Colonic mucosa (tissue), 4 donors: ENCODE measurements at regions not wholly inside any gene's neighbourhood (a gene's known extent, or its start where the extent isn't known, plus 50 kb on each side); places are given as distances from the start of the nearest gene placed in this dataset.

Experiments
- DNase-seq: peaks from one replicate; pipeline ENCODE4 v3.0.0-alpha.2; 2020
- H3K27ac ChIP-seq: fragments of 200-600 bp; one replicate; pipeline ENCODE4 v1.8.0; 2021
- H3K27me3 ChIP-seq: fragments of 200-600 bp; one replicate; pipeline ENCODE4 v1.8.0; 2021
- H3K36me3 ChIP-seq: fragments of 200-600 bp; one replicate; pipeline ENCODE4 v1.8.0; 2021
- H3K4me1 ChIP-seq: fragments of 200-600 bp; one replicate; pipeline ENCODE4 v1.8.0; 2021; ENCODE audit warnings: mild to moderate bottlenecking
- H3K4me3 ChIP-seq: fragments of 200-600 bp; one replicate; pipeline ENCODE4 v1.8.0; 2021
- H3K9ac ChIP-seq, 2 donors: one replicate each; pipeline ENCODE4 v1.7.0; 2013; ENCODE audit warnings: control low read depth in 2 of 2, low read depth in 2 of 2, low read length in 2 of 2
- H3K9me3 ChIP-seq: fragments of 200-600 bp; one replicate; pipeline ENCODE4 v1.8.0; 2021
- intact Hi-C: fragments of 100-400 bp; cut with DNase I; formaldehyde crosslinking; loops from one replicate; pipeline ENCODE4 v1.14.1; 2022
- TF ChIP-seq, protein P1 (sequence below): fragments of 200-600 bp; IDR thresholded peaks from one replicate; pipeline ENCODE4 v1.8.0; 2022; ENCODE audit warnings: antibody characterized with exemption, mild to moderate bottlenecking
- donor health status: healthy.
- donor health status: DM: no; HTN: no; CAD: no.
- donor health status: DM: no; HTN: no; CAD: no.

DNA sequence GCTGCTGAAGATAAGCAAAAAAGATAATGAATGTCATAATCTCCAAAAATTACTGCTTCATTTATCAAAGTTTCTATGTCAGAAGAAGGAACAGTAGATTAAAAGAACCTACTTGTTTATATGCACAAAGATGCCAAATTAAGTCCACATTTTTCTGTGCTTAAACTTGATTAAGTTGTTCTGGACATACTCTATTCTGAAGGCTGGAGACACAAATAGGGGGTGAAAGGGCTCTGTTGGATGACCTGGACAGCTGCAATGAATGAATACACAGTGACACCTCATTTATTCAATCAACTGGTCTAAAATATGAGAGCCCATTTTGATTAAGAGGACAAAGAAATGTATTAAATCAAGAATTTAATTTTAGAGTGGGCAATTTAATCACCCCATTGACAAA lies 276.3 kb upstream of the PCDH9 start:
- no peak for DNase-seq
- H3K36me3 ChIP-seq, result no peaks in the 10 kb centered on the region
- H3K4me3 ChIP-seq, result no peak overlapping the region
- peaks cover 6% of the 10 kb centered on the region for H3K9me3 ChIP-seq
- intact Hi-C loops, result no loop called here
- TF ChIP-seq, protein P1, sequence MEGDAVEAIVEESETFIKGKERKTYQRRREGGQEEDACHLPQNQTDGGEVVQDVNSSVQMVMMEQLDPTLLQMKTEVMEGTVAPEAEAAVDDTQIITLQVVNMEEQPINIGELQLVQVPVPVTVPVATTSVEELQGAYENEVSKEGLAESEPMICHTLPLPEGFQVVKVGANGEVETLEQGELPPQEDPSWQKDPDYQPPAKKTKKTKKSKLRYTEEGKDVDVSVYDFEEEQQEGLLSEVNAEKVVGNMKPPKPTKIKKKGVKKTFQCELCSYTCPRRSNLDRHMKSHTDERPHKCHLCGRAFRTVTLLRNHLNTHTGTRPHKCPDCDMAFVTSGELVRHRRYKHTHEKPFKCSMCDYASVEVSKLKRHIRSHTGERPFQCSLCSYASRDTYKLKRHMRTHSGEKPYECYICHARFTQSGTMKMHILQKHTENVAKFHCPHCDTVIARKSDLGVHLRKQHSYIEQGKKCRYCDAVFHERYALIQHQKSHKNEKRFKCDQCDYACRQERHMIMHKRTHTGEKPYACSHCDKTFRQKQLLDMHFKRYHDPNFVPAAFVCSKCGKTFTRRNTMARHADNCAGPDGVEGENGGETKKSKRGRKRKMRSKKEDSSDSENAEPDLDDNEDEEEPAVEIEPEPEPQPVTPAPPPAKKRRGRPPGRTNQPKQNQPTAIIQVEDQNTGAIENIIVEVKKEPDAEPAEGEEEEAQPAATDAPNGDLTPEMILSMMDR, result no peak
- no peak overlapping the region for H3K9ac ChIP-seq
- no peaks in the 10 kb centered on the region for H3K27me3 ChIP-seq
- no peaks in the 10 kb centered on the region for H3K4me1 ChIP-seq
- H3K27ac ChIP-seq, result no peak overlapping the region

DNA sequence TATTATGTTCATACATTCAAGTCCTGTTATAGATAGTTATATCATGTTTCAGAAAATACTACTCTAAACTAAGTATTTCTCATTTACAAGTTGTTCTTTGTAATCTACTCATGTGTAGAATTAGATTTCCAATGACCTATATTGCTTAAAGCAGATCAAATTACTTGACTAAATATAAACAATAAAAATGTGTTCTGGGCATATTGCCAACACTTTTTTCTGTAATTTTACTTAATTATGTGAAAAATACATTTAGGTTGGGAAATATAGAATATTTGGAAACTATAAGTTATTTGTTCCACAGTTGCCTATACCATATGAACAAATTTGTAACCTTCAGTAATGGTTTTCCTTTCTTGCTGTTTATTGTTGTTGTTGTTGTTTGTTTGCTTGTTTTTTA lies 275.2 kb upstream of the PCDH9 start:
- TF ChIP-seq, protein P1, result no peak
- Histone ChIP-seq H3K27ac (no peak overlapping the region), H3K27me3 (no peaks in the 10 kb centered on the region), H3K36me3 (no peaks in the 10 kb centered on the region), H3K9ac (no peak overlapping the region), H3K4me1 (no peaks in the 10 kb centered on the region), H3K9me3 (peaks cover 6% of the 10 kb centered on the region), H3K4me3 (no peak overlapping the region)
- no peak for DNase-seq
- intact Hi-C loops, result no loop called here

DNA sequence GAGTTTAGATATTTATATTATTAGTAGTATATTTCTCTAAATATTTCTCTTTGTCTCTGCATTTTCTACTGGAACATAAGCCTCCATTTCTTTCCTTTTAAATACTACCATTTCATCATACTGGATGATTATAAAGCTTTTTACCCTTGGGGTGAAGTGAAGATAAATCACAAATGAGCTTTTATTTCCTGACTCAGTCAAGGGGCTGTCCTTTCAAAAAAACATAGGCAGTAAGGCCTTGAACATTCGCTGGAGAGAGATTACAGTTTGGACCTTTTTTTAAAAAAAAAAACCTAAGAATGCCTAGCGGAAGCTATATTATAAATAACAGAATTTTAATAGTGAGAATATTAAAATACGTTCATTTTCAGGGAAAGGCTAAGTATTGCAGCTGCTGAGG lies 268.8 kb upstream of the PCDH9 start:
- TF ChIP-seq, protein P1, result no peak
- intact Hi-C loops, result no loop called here
- DNase-seq, result no peak

DNA sequence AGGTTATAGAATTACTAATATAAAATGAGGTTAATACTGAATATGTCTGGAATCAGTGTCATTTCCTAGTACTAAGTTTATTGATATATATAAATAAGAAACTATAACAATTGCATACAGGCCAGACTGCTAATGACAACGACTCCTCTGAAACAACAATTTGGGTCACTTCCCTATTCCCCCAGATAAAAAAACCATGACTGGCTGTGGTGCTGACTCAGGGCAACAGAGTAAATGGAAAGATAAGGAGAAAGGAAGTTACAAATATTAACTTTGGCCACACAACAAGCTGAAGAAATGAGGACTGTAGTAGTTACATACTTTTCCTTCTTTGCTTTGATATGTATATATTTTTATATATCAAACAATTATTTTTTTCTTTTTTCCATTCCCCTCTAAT lies 263.7 kb upstream of the PCDH9 start:
- Histone ChIP-seq H3K4me3 (no peak overlapping the region), H3K27me3 (no peaks in the 10 kb centered on the region), H3K36me3 (no peaks in the 10 kb centered on the region), H3K4me1 (no peaks in the 10 kb centered on the region), H3K9me3 (no peaks in the 10 kb centered on the region), H3K9ac (no peak overlapping the region), H3K27ac (no peak overlapping the region)
- DNase-seq, result no peak
- intact Hi-C loops, result no loop called here
- TF ChIP-seq, protein P1, result no peak

More for the DNA sequence above, 268.8 kb upstream of the PCDH9 start:
- Histone ChIP-seq H3K9ac (no peak overlapping the region), H3K36me3 (no peaks in the 10 kb centered on the region), H3K27me3 (no peaks in the 10 kb centered on the region), H3K27ac (no peak overlapping the region), H3K9me3 (no peaks in the 10 kb centered on the region), H3K4me1 (no peaks in the 10 kb centered on the region), H3K4me3 (no peak overlapping the region)

DNA sequence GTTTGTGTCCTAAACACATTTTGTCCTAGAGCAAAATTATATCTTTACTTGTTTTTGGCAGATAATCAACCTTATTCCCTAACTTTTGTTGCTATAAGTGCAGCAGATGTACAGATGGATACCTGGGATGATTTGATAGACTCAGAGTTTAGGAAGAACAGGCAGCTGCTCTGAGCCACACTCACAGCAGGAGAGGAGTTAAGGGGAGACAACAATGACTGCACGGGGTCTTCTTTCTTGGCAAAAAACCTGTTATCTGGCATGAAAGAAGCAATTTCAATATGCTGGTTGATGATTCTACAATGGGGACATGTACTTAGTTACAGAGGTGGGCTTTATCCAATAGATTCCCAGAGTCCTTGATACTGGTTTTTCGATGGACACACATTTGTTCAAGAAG lies 258.9 kb upstream of the PCDH9 start:
- H3K27ac ChIP-seq, result no peak overlapping the region
- intact Hi-C loops, result no loop called here
- DNase-seq, result no peak
- H3K9ac ChIP-seq, result no peak overlapping the region
- TF ChIP-seq, protein P1, result no peak
- no peak overlapping the region for H3K4me3 ChIP-seq
- no peaks in the 10 kb centered on the region for H3K4me1 ChIP-seq
- H3K9me3 ChIP-seq, result no peaks in the 10 kb centered on the region
- no peaks in the 10 kb centered on the region for H3K27me3 ChIP-seq
- H3K36me3 ChIP-seq, result no peaks in the 10 kb centered on the region

DNA sequence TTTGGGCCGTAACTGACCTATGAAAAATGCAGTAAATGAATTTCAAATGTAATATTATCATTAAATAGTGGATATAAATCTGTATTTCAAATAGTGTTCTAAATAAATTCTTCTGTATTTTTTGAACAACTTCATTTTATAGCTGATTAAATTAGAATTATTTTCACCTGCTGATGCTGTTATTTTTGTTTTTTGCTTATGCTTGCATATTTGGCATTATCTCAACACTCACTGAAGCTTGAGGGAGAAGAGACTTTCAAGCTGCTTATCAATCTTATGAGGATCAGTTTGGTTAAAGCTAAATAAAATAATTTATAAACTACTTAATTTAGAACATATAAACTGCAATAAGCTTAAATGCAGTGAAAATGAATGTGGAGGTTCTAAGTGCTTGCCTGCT lies 251.3 kb upstream of the PCDH9 start:
- no peak for DNase-seq
- intact Hi-C loops, result no loop called here
- Histone ChIP-seq H3K27me3 (no peaks in the 10 kb centered on the region), H3K27ac (no peak overlapping the region), H3K36me3 (no peaks in the 10 kb centered on the region), H3K4me1 (no peaks in the 10 kb centered on the region), H3K9me3 (no peaks in the 10 kb centered on the region), H3K9ac (no peak overlapping the region), H3K4me3 (no peak overlapping the region)
- TF ChIP-seq, protein P1, result no peak
